HG02798 (cell line): ENCODE measurements at regions not wholly inside any gene's neighbourhood (a gene's known extent, or its start where the extent isn't known, plus 50 kb on each side); places are given as distances from the start of the nearest gene placed in this dataset.
"Not testable (repeated sequence)": the region's sequence is repeated elsewhere in the genome, so short reads cannot be mapped to it uniquely, and the experiment has no call there.

ENCODE experiments used
- ATAC-seq: cut with Tn5 transposase; IDR thresholded peaks from one replicate; pipeline ENCODE4 v1.9.1; 2021; ENCODE audit warnings: mild to moderate bottlenecking; ENCODE audit not compliant: unreplicated experiment, poor library complexity

GRCh38 chrX:51144828-51145442, 187.7 kb upstream of the NUDT10 start:
- peak; percentile 60 for ATAC-seq

DNA sequence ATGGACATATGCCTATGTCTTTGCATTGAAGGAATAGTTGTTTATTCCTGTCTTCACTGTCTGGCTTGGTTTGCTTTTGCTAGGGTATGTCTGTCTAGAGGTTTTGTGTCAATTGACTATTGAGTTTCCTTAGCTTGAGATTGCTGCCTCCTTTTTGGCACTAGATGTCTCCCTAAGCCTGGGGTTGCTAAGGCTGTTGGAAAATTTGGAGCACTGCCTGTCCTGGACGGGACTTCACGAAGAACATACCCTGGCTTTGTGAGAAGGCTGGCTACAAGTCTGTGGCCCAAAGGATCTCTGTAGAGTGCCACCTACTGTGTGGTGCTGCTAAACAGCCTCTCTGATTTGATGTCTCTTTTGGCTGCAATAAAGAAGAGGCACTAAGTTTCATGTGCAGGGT, 183.8 kb upstream of the NUDT10 start:
- no peak for ATAC-seq

DNA sequence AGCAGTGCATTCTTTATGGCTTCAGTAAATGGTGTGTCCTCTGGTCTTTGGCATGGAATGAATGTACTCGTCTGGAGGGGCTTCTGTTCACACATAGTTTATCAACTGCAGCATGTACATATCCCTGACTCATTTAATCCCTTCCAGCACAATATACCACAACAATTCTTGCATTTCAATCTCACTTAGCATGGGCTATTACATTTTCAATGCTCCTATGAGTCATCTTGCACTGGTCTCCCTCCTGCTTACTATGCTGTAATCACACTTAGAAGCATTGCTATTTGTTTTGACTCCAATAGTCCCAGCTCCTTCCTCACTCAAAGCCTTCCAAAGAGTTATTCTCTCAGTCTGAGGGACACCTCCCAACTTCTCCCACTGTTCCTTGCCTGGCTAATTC, 180.9 kb upstream of the NUDT10 start:
- ATAC-seq, result no peak

DNA sequence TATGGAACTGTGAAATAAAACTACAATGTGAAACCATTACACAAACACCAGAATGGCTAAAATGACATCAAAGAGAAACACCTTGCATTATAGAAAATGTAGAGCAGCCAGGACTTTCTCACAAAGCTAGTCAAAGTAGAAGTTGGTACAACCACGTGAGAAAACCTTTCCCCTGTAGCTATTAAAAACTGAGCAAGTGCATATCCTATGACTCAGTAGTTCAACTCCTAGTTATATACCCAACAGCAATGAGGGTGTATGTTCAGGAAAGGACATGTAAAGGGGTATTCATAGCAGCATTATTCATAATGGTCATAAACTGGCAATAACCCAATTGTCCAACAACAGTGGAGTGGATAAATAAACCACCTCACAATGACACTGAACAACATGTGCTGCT, 177.5 kb upstream of the NUDT10 start:
- no peak for ATAC-seq

GRCh38 chrX:51155566-51155965, 177.1 kb upstream of the NUDT10 start:
- no peak for ATAC-seq

GRCh38 chrX:51158231-51158630, 174.4 kb upstream of the NUDT10 start:
- ATAC-seq, result no peak

DNA sequence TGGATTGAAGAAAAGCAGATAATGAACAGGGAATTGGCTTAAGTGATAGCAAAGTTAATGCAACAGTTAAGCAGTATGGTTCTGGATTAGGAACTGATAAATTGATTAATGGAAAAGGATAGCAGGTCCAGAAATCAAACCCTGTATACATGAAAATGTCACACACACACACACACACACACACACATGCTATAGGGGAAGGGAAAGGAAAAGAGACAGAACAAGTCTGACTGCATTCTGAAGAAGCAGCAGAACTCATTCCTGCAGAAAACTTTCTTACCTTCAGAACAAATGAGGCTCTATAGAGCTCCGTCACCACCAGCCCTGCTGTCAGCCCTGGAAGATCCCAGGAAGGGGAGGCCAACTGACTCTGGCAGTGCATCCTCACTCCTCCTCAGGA, 173.2 kb upstream of the NUDT10 start:
- ATAC-seq, result not testable (repeated sequence)

- ATAC-seq, result no peak
Measured at GRCh38 chrX:51163730-51164129, 168.9 kb upstream of the NUDT10 start.

DNA sequence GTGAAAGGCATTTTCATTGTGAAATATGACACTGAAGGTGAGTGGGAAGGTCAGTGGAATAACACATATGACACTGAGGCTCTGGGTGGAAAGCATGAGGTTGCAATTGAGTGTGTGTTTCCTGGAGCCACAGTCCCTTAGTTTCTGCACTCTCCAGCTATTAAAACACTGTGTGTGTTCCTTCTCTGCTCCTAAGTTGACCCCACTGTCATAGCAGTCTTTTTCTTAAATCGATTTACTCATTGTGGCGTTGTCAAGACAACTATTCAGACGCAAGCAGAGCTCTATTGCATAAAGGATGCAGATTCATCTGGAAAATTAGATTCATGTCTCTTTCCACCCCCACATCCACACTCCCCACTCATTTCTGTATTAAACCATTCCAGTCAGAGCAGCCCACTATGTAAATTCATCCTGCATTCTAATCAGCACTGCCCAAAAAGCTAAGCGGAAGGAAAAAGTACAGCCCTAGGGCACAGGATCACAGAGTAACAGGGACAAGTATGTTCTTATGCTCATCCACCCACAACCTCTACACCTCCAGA, 154.2 kb upstream of the NUDT10 start:
- not testable (repeated sequence) for ATAC-seq

DNA sequence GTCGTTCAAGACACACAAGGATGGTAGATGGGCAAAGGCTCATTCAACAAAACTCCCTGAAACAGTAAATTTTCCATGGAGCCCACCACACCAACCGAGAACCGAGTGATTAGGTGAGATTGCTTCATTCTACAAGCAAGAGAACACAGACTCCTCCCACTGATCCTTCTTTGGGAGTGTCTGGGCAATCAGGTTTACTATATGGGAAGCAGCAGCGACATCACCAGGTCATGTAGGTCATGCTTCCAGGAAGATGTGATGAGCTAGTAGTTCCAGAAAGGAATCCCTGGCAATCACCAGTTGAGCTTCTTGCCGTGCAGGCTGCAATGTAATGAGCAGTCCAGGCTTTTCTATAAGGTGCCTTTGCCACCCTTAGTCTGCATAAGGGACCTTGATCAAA, 152.8 kb upstream of the NUDT10 start:
- ATAC-seq, result not testable (repeated sequence)

DNA sequence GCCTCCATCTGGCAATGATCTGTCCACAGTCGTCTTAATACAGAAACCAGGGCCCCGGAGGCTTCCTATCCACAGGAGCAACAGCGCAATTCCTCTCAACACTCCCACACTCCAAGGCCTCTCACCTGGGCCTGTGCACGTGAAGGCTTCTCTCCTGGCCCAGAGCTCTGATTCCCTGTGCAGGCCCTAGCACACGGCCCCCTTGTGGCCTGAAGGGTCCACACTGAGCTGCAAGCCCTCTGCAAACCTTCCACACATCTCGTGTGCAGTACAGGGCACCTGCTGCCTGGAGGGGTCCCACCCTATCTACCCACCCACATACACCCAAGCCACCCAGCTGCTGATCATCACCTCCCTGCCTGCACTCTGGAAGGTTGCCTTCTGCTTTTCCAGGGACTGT, 150.1 kb upstream of the NUDT10 start:
- no peak for ATAC-seq

DNA sequence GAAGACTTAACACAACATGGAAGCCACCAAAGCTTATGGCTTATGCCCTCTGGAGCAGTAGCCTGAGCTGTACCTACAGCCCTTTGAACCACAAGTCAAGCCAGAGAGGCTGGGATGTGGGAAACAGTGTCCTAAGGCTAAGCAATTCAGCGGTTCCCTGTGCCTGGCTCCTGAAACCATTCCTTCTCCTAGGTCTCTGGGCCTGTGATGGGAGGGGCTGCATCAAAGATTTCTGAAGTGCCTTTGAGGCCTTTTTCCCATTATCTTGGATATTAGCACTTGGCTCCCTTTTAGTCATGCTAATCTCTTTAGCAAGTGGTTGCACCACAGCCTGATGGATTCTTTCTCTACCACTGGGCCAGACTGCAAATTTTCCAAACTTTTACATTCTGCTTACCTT, 140.5 kb upstream of the NUDT10 start:
- no peak for ATAC-seq

DNA sequence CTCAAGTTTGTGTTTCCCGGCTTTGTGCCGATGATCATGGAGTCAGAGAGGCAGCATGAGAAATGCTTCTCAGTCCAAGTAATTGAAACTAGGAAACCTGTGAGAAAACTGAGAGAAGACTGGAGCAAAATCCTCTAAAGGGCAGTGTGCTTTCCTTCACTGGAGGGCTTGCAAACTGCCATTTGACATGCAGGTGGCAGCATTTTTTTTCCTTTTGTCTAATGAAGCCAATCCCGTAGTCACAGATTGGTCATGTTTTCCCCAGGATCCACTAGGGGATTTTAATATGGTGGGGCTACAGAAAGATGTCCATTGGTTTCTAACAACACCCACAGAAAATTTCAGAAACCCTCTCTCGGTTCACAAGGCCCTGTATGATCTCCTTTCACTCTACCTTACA, 117.4 kb upstream of the NUDT10 start:
- no peak for ATAC-seq

DNA sequence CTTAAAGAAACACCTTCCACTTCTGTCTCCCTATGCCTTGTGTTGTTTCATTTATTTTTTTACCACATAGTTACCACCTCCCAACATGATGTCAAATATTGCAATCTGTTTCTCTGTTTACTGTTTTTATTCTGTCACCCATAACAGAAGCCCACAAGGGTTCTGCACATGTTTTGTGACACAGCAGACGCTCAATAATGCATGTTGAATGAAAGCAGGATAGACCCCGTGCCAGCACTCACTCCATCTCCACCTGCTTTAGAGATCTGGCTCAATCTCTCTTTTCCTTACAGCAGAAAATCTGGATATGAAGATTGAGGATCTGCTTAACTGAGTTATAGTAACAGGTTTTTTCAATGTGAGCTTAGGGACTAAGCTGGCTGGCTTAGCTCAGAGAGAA, 116.8 kb upstream of the NUDT10 start:
- ATAC-seq, result no peak

DNA sequence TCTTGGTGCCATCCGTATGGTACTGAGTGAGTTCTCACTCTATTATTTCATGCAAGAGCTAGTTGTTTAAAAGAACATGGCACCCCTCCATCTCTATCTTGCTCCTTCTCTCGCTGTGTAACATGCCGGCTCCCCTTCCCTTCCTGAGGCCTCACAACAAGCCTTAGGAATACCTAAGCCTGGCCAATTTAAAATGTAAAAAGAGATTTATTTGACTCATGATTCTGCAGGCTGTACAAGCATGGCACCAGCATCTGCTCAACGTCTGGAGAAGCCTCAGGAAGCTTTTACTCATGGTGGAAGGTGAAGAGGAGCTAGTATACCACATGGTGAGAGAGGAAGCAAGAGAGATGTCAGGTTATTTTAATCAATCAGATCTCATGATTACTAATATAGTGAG, 90.4 kb upstream of the NUDT10 start:
- ATAC-seq, result no peak

DNA sequence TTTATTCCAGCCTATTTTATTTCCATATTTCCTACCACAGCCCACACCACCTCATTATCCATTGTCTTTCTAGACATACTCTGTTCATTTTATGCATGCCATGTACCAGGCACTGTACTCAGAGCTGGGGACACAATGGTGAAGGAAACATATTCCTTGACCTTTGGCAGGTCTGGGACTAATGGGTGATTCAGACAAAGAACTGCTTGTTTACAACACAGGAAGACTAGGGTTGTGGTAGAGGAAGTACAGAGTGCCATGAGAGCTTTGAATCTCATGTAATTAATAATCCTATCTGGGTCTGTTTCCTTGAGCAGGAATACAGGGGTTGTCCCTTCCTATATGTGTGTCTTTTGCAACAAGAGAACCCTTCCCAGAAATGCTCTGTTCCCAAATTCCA, 75.1 kb upstream of the NUDT10 start:
- no peak for ATAC-seq

DNA sequence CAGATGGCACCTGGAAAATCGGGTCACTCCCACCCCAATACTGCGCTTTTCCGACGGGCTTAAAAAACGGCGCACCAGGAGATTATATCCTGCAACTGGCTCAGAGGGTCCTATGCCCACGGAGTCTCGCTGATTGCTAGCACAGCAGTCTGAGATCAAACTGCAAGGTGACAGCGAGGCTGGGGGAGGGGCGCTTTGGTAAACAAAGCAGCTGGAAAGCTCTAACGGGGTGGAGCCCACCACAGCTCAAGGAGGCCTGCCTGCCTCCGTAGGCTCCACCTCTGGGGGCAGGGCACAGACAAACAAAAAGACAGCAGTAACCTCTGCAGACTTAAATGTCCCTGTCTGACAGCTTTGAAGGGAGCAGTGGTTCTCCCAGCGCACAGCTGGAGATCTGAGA, 70.4 kb upstream of the NUDT10 start:
- ATAC-seq, result not testable (repeated sequence)

GRCh38 chrX:51272638-51273037, 60.0 kb upstream of the NUDT10 start:
- ATAC-seq, result no peak

DNA sequence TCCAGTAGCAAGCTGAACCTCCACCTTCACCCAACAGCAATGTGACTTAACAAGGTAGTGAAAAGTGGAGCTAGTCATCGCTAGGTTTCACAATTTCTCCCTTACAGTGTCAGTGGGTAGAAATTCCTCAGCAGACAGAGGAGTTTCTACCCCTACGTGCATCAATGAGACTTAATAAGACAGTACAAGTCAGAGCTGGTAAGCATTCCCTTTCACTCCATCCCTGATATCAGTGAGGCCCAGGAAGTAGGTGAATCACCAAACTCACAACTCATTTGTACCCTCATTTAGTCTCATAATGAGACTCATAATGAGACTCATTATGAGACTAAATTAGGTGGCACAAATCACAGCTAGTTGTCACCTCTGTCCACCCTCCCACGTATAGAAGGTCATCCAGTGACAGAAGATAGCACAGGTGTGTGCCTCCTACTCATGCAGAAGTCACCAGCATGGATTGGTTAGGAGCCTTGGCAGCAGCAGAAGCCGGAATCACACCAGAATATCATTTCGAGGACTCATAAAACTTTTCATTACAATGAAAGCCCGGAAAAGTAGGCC, 50.8 kb upstream of the NUDT10 start:
- no peak for ATAC-seq
